ENCODE measurements at regions not wholly inside any gene's neighbourhood (a gene's known extent, or its start where the extent isn't known, plus 50 kb on each side); places are given as distances from the start of the nearest gene placed in this dataset.

DNA sequence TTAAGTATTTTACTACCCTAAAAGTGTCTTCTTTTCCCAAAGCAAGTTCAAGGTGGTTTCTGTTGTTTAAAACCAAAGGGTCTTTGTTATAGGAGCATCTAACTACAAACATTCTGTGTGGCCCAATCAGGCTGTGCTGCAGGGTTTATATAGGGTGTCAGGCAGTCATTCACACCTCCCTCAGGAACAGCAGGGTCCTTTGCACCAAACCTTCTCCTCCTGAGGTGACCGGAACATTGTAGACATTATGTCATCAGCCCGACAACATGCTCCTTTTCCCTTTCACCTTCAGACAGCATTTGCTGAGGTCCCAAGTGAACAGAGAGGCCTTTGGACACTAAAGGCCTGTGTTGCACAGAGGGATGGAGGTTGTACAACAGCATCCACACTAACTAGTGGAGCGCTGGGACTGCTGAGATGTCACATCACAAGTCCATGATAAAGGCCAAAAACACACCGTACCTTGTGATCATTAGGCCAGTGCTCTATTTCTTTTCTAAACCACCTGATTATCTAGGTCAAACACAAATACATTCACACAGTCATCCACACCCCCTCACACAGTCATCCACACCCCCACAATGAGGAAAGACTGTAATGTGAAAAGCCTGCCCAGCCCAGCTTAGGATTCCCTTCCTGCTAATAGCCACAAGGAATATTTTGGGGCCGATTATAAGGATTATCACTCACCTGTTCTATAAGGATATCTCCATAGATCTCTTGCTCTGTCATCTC is 123.8 kb upstream of the VLDLR start:
- TF ChIP-seq, protein P1, sequence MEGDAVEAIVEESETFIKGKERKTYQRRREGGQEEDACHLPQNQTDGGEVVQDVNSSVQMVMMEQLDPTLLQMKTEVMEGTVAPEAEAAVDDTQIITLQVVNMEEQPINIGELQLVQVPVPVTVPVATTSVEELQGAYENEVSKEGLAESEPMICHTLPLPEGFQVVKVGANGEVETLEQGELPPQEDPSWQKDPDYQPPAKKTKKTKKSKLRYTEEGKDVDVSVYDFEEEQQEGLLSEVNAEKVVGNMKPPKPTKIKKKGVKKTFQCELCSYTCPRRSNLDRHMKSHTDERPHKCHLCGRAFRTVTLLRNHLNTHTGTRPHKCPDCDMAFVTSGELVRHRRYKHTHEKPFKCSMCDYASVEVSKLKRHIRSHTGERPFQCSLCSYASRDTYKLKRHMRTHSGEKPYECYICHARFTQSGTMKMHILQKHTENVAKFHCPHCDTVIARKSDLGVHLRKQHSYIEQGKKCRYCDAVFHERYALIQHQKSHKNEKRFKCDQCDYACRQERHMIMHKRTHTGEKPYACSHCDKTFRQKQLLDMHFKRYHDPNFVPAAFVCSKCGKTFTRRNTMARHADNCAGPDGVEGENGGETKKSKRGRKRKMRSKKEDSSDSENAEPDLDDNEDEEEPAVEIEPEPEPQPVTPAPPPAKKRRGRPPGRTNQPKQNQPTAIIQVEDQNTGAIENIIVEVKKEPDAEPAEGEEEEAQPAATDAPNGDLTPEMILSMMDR (conservative IDR thresholded peaks at IDR 0.05; ENCODE audit: low read depth, low read length): no peak
- no peak overlapping the region for H3K4me3 ChIP-seq (ENCODE audit: low read depth, low read length)
- DNase-seq (ENCODE audit: low read depth): no peak

DNA sequence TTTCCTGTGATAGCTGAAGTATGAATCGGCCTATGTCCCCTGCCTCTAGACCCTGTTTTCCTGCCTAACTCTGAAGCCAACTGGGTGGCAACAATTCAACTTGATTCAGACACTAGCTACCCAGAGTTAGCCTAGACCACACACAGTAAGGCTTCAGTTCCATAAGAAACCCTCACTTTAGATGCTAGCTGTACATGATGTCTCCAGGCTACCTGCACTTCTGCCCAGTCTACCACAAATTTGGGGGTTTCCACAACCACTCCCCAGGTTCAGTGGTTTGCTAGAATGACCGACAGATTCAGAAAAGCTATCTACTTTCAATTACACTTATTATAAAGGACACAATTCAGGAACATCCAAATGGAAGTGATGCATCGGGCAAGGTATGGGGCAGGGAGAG is 119.4 kb upstream of the VLDLR start:
- DNase-seq (ENCODE audit: low read depth): no peak
- TF ChIP-seq, protein P1 (conservative IDR thresholded peaks at IDR 0.05; ENCODE audit: low read depth, low read length): no peak
- no peak overlapping the region for H3K4me3 ChIP-seq (ENCODE audit: low read depth, low read length)

DNA sequence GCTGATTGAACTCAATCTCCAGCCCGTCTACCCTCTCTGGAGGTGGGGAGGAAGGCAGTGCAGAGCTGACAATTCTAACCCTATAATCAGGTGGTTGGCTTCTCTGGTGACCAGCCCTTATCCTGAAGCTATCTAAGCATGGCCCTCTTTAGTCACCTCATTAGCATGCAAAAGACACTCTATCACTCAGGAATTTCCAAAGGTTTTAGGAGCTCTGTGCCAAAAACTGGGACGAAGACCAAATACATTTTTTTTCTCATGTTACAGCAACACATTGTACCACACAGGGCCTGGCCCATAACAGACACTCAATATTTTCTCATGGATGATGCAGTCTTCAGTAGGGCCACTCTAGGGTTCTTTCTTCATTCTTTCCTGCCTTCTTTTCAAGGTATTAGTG is 118.8 kb upstream of the VLDLR start:
- no peak overlapping the region for H3K4me3 ChIP-seq (ENCODE audit: low read depth, low read length)
- TF ChIP-seq, protein P1 (conservative IDR thresholded peaks at IDR 0.05; ENCODE audit: low read depth, low read length): no peak
- no peak for DNase-seq (ENCODE audit: low read depth)

DNA sequence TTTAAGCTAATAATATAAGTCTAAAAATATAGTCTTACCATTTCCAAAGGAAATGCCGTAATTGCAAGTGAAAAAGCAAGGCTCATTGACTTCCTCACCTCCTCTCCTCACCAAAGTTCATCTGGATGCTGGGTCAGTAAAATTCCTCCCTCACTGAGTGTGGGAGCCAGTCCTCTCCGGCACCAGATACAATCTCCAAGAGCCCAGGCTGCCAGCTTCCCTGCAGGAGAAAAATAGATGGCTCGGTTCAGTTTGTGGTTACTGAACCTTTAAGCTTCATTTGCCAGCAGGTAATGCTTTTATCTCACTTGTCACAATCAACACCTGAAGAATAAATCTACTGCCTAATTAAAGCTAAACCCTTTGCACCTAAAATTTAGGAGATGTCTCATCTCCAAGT is 115.3 kb upstream of the VLDLR start:
- no peak overlapping the region for H3K4me3 ChIP-seq (ENCODE audit: low read depth, low read length)
- TF ChIP-seq, protein P1 (conservative IDR thresholded peaks at IDR 0.05; ENCODE audit: low read depth, low read length): no peak
- DNase-seq (ENCODE audit: low read depth): no peak

DNA sequence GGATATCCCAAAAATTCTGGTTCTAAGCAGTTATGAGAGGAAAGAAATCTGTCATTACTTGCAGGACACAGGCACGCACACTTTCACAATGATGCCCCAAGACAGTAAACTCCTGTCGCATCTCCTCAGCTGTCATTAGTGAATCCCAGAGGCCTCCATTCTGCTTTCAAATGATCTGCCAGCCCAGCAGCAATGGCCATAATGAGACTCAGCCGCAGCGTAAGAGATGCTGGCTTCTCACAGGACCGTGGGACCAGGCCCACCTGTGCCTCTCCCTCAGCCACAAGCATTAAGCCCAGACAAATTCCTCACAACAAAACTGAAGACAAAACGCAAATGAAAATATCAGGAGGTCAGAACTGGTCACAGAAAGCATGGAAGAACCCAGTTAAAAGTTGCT is 98.0 kb upstream of the VLDLR start:
- H3K4me3 ChIP-seq (ENCODE audit: low read depth, low read length): no peak overlapping the region
- no peak for DNase-seq (ENCODE audit: low read depth)
- TF ChIP-seq, protein P1 (conservative IDR thresholded peaks at IDR 0.05; ENCODE audit: low read depth, low read length): no peak

DNA sequence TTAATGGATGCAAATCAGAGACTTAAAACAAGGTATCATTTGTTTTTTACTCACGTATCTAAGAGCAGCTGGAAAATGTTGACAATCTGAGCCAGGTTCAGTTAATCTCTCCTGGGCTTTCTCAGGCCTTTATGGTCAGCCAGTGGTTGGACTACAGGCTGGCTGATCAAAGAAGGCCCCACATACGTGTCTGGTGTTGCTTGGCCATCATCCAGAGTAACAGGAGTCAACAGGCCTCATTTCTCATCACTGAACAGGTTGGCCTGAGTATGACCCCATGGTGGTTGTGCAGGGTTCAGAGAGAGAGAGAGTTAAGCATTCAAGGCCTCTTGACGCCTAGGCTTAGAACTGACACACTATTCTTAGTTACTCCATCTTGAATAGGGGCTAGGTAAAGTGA is 97.0 kb upstream of the VLDLR start:
- no peak overlapping the region for H3K4me3 ChIP-seq (ENCODE audit: low read depth, low read length)
- TF ChIP-seq, protein P1 (conservative IDR thresholded peaks at IDR 0.05; ENCODE audit: low read depth, low read length): no peak
- no peak for DNase-seq (ENCODE audit: low read depth)

DNA sequence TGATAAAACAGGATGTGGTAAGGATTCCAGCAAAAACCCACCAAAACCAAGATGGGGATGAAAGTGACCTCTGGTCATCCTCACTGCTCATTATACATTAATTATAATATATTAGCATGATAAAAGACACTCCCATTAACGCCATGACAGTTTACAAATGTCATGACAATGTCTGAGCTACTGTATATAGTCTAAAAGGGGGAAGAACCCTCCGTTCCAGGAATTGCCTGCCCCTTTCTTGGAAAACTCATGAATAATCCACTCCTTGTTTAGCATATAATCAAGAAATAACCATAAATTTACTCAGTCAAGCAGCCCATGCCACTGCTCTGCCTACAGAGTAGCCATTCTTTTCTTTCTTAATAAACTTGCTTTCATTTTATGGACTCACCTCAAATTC is 96.4 kb upstream of the VLDLR start:
- no peak for DNase-seq (ENCODE audit: low read depth)
- H3K4me3 ChIP-seq (ENCODE audit: low read depth, low read length): no peak overlapping the region
- TF ChIP-seq, protein P1 (conservative IDR thresholded peaks at IDR 0.05; ENCODE audit: low read depth, low read length): no peak

Data from epithelial cell of proximal tubule (primary cell).